Activated CD8-positive, alpha-beta T cell treated with anti-CD3 and anti-CD28 coated beads for 36 hours (primary cell): ENCODE measurements at regions not wholly inside any gene's neighbourhood (a gene's known extent, or its start where the extent isn't known, plus 50 kb on each side); places are given as distances from the start of the nearest gene placed in this dataset.

Experiments
- ATAC-seq: fragments of 200-7000 bp; cut with Tn5 transposase; one replicate; pipeline ENCODE4 v1.10.0; 2021; ENCODE audit warnings: mild to moderate bottlenecking, moderate library complexity
- CTCF ChIA-PET: fragments of 350-600 bp; sonication (Branson Sonifier 250); formaldehyde crosslinking; loops from one replicate; lab custom pipeline; 2021; ENCODE audit warnings: antibody characterized with exemption; lab: Charles Lee
- POLR2A ChIA-PET: fragments of 350-600 bp; sonication (Branson Sonifier 250); formaldehyde crosslinking; loops from one replicate; lab custom pipeline; 2021; ENCODE audit warnings: antibody characterized with exemption; lab: Charles Lee
- DNase-seq: peaks from one replicate; pipeline ENCODE4 v3.0.0-alpha.2; 2020
- H3K27ac Mint-ChIP-seq: one replicate; pipeline ENCODE4 v1.8.0; 2021; ENCODE audit warnings: mild to moderate bottlenecking, mixed read lengths
- H3K27me3 Mint-ChIP-seq: one replicate; pipeline ENCODE4 v1.8.0; 2021; ENCODE audit warnings: mixed read lengths
- H3K36me3 Mint-ChIP-seq: one replicate; pipeline ENCODE4 v1.8.0; 2021; ENCODE audit warnings: low read depth, mixed read lengths
- H3K4me1 Mint-ChIP-seq: one replicate; pipeline ENCODE4 v1.8.0; 2021; ENCODE audit warnings: low read depth, mixed read lengths
- H3K4me3 Mint-ChIP-seq: one replicate; pipeline ENCODE4 v1.8.0; 2021; ENCODE audit warnings: mild to moderate bottlenecking, moderate library complexity, mixed read lengths
- H3K9me3 Mint-ChIP-seq: one replicate; pipeline ENCODE4 v1.8.0; 2021; ENCODE audit warnings: mixed read lengths
- intact Hi-C: fragments of 100-400 bp; cut with micrococcal nuclease; formaldehyde crosslinking; loops from one replicate; pipeline ENCODE4 v1.10.0; 2022
- TF ChIP-seq, protein P1 (sequence below): fragments of 200-600 bp; IDR thresholded peaks from one replicate; pipeline ENCODE4 v1.8.0; 2022; ENCODE audit warnings: antibody characterized with exemption, mild to moderate bottlenecking

- POLR2A ChIA-PET = no interaction called here
- Mint-ChIP-seq H3K4me3 (no peak overlapping the region), H3K36me3 (no peaks in the 10 kb centered on the region), H3K9me3 (no peaks in the 10 kb centered on the region), H3K4me1 (no peaks in the 10 kb centered on the region), H3K27ac (no peak overlapping the region), H3K27me3 (peaks cover 15% of the 10 kb centered on the region)
- CTCF ChIA-PET = interaction anchor here (1.0 kb wide), 1 partner anchor 15 kb away, joined by 3 read pairs; no protein-coding TSS in a partner anchor
- intact Hi-C loops = no loop called here
- TF ChIP-seq, protein P1, sequence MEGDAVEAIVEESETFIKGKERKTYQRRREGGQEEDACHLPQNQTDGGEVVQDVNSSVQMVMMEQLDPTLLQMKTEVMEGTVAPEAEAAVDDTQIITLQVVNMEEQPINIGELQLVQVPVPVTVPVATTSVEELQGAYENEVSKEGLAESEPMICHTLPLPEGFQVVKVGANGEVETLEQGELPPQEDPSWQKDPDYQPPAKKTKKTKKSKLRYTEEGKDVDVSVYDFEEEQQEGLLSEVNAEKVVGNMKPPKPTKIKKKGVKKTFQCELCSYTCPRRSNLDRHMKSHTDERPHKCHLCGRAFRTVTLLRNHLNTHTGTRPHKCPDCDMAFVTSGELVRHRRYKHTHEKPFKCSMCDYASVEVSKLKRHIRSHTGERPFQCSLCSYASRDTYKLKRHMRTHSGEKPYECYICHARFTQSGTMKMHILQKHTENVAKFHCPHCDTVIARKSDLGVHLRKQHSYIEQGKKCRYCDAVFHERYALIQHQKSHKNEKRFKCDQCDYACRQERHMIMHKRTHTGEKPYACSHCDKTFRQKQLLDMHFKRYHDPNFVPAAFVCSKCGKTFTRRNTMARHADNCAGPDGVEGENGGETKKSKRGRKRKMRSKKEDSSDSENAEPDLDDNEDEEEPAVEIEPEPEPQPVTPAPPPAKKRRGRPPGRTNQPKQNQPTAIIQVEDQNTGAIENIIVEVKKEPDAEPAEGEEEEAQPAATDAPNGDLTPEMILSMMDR = no peak
- ATAC-seq = no peak
- DNase-seq = no peak
Observed at GRCh38 chr1:90650401-90650800, 66.7 kb downstream of the BARHL2 start.

DNA sequence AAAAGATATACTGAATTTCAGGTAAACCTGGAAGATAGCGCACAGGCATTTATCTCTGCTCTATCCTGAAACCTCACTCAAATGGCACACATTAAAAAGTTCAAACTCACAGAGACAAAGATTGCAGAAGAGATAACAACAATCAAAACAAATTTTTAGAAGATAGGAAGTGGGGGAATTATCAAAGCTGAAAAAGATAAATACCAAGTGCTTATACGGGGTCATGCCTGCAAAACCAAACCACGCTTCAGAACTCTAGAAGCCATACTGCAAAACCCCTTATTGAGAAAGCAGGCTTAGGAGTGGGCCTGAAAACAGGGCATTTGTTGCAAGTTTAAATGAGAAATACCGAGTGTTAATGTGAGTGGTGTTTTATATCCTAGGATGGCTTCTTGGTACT is 76.8 kb downstream of the BARHL2 start:
- Mint-ChIP-seq H3K36me3 (no peaks in the 10 kb centered on the region), H3K27me3 (peaks cover 25% of the 10 kb centered on the region), H3K9me3 (no peaks in the 10 kb centered on the region), H3K4me1 (no peaks in the 10 kb centered on the region), H3K4me3 (no peak overlapping the region), H3K27ac (no peak overlapping the region)
- ATAC-seq = no peak
- POLR2A ChIA-PET = no interaction called here
- intact Hi-C loops = no loop called here
- no peak for DNase-seq
- CTCF ChIA-PET = interaction anchor here (0.9 kb wide), 1 partner anchor 21 kb away, joined by 3 read pairs; no protein-coding TSS in a partner anchor
- TF ChIP-seq, protein P1 = no peak

DNA sequence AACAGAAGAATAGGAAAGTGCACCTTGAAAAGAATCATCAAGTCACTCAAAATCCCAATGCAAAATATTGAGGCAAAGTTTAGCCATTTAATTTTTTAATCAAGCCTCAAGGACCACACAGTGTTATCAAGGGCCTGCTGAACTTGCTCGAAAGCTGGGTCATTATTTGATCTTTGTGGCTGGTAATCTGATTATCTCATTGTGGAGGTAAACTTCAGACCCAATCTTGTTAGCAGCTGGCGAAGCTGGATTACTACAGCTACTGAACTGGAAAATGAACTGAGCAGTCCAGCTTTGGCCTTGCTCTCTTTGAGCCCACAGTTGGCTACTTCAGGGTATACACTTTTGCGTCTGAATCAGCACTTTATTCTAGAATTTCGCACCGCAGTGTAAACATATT is 94.4 kb downstream of the BARHL2 start:
- CTCF ChIA-PET = interaction anchor here (0.9 kb wide), 1 partner anchor 43 kb away, joined by 4 read pairs; no protein-coding TSS in a partner anchor
- H3K9me3 Mint-ChIP-seq = no peaks in the 10 kb centered on the region
- DNase-seq = no peak
- peaks cover 5% of the 10 kb centered on the region for H3K27me3 Mint-ChIP-seq
- POLR2A ChIA-PET = no interaction called here
- no peaks in the 10 kb centered on the region for H3K36me3 Mint-ChIP-seq
- H3K4me3 Mint-ChIP-seq = no peak overlapping the region
- TF ChIP-seq, protein P1 = no peak
- H3K27ac Mint-ChIP-seq = no peak overlapping the region
- H3K4me1 Mint-ChIP-seq = no peaks in the 10 kb centered on the region
- no peak for ATAC-seq
- intact Hi-C loops = no loop called here

GRCh38 chr1:90621986-90622385 is 95.1 kb downstream of the BARHL2 start:
- TF ChIP-seq, protein P1 = no peak
- ATAC-seq = no peak
- intact Hi-C loops = no loop called here
- no peak overlapping the region for H3K4me3 Mint-ChIP-seq
- no peak for DNase-seq
- H3K36me3 Mint-ChIP-seq = no peaks in the 10 kb centered on the region
- no peaks in the 10 kb centered on the region for H3K4me1 Mint-ChIP-seq
- no peak overlapping the region for H3K27ac Mint-ChIP-seq
- no peaks in the 10 kb centered on the region for H3K9me3 Mint-ChIP-seq
- ChIA-PET POLR2A (no interaction called here), CTCF (no interaction called here)
- H3K27me3 Mint-ChIP-seq = peaks cover 5% of the 10 kb centered on the region

DNA sequence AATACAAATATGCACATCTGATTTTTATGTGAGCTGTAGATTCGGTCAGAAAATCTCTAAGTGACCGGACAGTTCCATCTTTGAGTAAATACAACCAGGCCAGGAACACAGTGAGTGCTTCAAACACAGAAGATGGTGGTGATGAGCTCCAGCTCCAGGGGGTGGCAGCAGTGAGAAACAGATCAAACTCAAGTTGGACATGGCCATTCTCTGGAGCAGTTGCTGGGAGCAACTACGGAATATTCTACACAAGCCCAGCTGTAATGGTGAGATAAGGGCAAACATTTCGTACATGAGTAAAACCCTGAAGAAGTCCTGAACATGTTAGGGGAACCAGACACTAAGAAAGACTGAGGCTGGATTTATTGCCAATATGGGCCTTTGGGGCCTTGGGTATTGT is 100.7 kb downstream of the BARHL2 start:
- POLR2A ChIA-PET = interaction anchor here (1.1 kb wide), 1 partner anchor 65 kb away, joined by 3 read pairs; no protein-coding TSS in a partner anchor
- CTCF ChIA-PET = no interaction called here
- TF ChIP-seq, protein P1 = no peak
- Mint-ChIP-seq H3K27me3 (peaks cover 2% of the 10 kb centered on the region), H3K9me3 (no peaks in the 10 kb centered on the region), H3K36me3 (no peaks in the 10 kb centered on the region), H3K4me1 (no peaks in the 10 kb centered on the region), H3K27ac (no peak overlapping the region), H3K4me3 (no peak overlapping the region)
- ATAC-seq (no peak), DNase-seq (peak; percentile 23)
- intact Hi-C loops = no loop called here
